Mucosa of descending colon (tissue), 3 donors: ENCODE measurements at regions not wholly inside any gene's neighbourhood (a gene's known extent, or its start where the extent isn't known, plus 50 kb on each side); places are given as distances from the start of the nearest gene placed in this dataset.

Experiments
- ATAC-seq: fragments of 200-7000 bp; cut with Tn5 transposase; one replicate; pipeline ENCODE4 v1.9.1; 2020; ENCODE audit warnings: mild to moderate bottlenecking, moderate library complexity
- DNase-seq, 3 donors: peaks; one replicate each; pipeline ENCODE4 v3.0.0-alpha.2; 2020
- H3K36me3 ChIP-seq: fragments of 200-600 bp; one replicate; pipeline ENCODE4 v1.8.0; 2021; ENCODE audit warnings: low read depth, mild to moderate bottlenecking
- H3K4me1 ChIP-seq: fragments of 200-600 bp; one replicate; pipeline ENCODE4 v1.8.0; 2021; ENCODE audit warnings: low read depth, mild to moderate bottlenecking
- H3K4me3 ChIP-seq: fragments of 200-600 bp; one replicate; pipeline ENCODE4 v1.8.0; 2021; ENCODE audit warnings: mild to moderate bottlenecking
- H3K9me3 ChIP-seq: fragments of 200-600 bp; one replicate; pipeline ENCODE4 v1.8.0; 2021; ENCODE audit warnings: mild to moderate bottlenecking
- CTCF ChIP-seq: fragments of 200-600 bp; IDR thresholded peaks from one replicate; pipeline ENCODE4 v1.8.0; 2022; ENCODE audit warnings: antibody characterized with exemption, mild to moderate bottlenecking
- intact Hi-C, 2 donors: fragments of 100-400 bp; cut with DNase I in 1 of 2; cut with micrococcal nuclease in 1 of 2; formaldehyde crosslinking; loops; one replicate each; pipeline versions ENCODE4 v1.11.0 to v1.11.1; 2022; cut with DNase I, micrococcal nuclease
- donor health status: DM: no; HTN: no; CAD: no; lungs with moderate emphysema.
- donor health status: DM: no; HTN: no; CAD: no.
- donor health status: DM: no; HTN: yes; CAD: no.

- Histone ChIP-seq H3K36me3 (no peaks in the 10 kb centered on the region), H3K9me3 (no peaks in the 10 kb centered on the region), H3K4me1 (peaks cover 6% of the 10 kb centered on the region), H3K4me3 (no peak overlapping the region)
- ATAC-seq (peak; percentile 58), DNase-seq (peak; percentile 28 to 77 (median 45))
- TF ChIP-seq CTCF, result no peak
- intact Hi-C loops, result loop anchor here in 1 of 2 donors (2.0 kb wide), 1 partner anchor 65 kb away; no protein-coding TSS in a partner anchor
Observed at GRCh38 chr6:159107451-159108260, 61.5 kb upstream of the FNDC1 start.

- ATAC-seq (peak; percentile 78), DNase-seq (peak in 2 of 3 donors; percentile 80 to 83)
- no peaks in the 10 kb centered on the region for H3K36me3 ChIP-seq
- no peak for TF ChIP-seq CTCF
- intact Hi-C loops, result loop anchor here in 1 of 2 donors (2.0 kb wide), 1 partner anchor 64 kb away; no protein-coding TSS in a partner anchor
- no peak overlapping the region for H3K4me3 ChIP-seq
- H3K4me1 ChIP-seq, result peaks cover 6% of the 10 kb centered on the region
- no peaks in the 10 kb centered on the region for H3K9me3 ChIP-seq
Observed at GRCh38 chr6:159106627-159107241, 61.9 kb upstream of the TAGAP start.

GRCh38 chr6:159105716-159106115, 60.9 kb upstream of the TAGAP start:
- Histone ChIP-seq H3K9me3 (no peaks in the 10 kb centered on the region), H3K4me3 (no peak overlapping the region), H3K36me3 (no peaks in the 10 kb centered on the region), H3K4me1 (peaks cover 6% of the 10 kb centered on the region)
- no peak for ATAC-seq
- no peak for DNase-seq
- TF ChIP-seq CTCF, result no peak
- intact Hi-C loops, result loop anchor here in 1 of 2 donors (2.0 kb wide), 1 partner anchor 63 kb away; no protein-coding TSS in a partner anchor

DNA sequence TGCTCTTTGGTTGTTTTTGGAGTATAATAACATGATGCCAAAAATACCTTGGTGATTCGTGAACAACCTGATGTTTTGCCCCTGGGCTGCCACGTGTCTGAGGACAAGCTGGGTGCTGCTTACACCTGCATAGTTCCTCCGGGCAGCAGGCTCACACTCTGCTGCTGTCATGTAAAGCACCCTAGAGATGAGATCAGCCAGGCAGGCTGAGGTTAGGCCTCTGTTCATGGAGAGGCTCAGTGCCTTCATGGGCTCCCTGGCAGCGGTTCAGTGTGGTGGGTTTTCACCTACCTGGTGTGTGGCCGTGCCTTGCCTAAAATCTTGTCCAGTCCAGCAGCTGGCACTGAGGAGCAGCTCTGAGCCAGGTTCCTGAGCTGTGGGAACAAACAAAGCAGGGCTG, 60.1 kb upstream of the TAGAP start:
- Histone ChIP-seq H3K36me3 (no peaks in the 10 kb centered on the region), H3K4me1 (peaks cover 6% of the 10 kb centered on the region), H3K4me3 (no peak overlapping the region), H3K9me3 (no peaks in the 10 kb centered on the region)
- TF ChIP-seq CTCF, result no peak
- peak; percentile 30 for ATAC-seq
- DNase-seq, result no peak
- intact Hi-C loops, result no loop called here

DNA sequence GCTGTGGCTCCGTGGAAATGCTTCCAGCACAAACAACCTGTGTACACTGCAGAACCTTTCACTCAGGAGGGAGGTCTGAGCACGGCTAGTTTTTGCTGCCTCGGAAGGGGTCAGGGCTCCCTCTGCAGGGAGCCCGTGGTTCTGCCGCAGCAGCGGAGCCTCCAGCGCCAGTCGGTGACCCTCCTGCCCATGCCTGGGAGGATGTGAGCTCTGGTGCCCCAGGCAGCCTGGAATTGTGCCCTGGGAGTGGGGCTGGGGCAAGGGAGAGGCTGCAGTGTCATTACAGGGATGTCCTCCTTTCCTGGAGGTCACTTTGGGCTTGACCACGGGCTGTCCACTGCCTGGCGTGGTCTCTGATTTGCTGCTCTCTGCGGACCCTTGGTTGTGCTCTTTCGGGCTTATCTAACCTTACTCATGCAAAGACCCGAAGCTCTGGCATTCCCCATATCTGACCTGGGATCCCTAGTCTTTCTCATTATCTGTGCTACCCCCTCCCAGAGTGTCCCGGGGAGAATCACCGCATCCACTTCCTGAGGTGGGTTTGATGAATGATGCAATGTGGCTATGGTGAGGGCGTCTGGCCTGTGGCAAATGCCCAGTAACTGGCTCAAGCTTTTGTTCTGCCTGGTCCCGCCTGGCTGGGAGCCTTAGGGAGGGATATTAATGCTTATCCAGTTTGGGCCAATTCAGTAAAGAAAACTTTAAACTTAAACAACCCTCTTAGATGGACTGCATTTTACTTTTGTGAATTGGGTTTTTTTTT, 59.6 kb upstream of the TAGAP start:
- ATAC-seq, result peak; percentile 85
- intact Hi-C loops, result no loop called here
- Histone ChIP-seq H3K4me1 (peaks cover 6% of the 10 kb centered on the region), H3K36me3 (no peaks in the 10 kb centered on the region), H3K4me3 (no peak overlapping the region), H3K9me3 (no peaks in the 10 kb centered on the region)
- peak; percentile 80 for TF ChIP-seq CTCF
- DNase-seq, result peak; percentile 68 to 80 (median 80)
